B cell (primary cell): ENCODE measurements at regions not wholly inside any gene's neighbourhood (a gene's known extent, or its start where the extent isn't known, plus 50 kb on each side); places are given as distances from the start of the nearest gene placed in this dataset.

ENCODE experiments used
- CTCF ChIP-seq: fragments of 200-600 bp; IDR thresholded peaks from one replicate; pipeline ENCODE4 v1.8.0; 2022; ENCODE audit warnings: antibody characterized with exemption, mild to moderate bottlenecking
- EZH2 ChIP-seq: IDR thresholded peaks from 2 replicates; pipeline ENCODE4 v1.6.1; 2012; ENCODE audit warnings: borderline replicate concordance, low read depth, mild to moderate bottlenecking, moderate library complexity, low read length; ENCODE audit not compliant: insufficient read depth, poor library complexity, severe bottlenecking

DNA sequence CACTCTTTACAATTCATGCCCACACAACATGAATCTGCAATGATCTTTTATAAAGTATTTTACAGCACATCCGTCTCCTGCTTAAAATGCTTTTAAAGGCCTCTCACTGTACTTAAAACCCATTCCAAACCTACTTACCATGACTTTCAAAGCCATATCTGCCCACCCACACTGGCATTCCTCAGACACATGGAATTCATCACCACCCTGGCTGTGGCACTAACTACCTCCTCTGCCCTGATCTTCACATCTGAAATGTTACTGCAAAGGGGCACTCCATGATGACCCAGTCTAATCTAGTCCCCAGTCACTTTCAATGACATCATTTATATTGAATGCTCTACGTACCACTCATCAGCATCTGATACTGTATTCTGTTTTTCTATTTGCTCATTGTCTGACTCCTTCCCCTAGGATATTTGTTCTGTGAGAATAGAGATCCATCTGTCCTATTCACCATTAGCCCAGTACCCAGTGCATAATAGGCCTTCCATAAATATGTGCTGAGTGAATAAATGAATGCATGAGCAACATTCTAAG is 193.2 kb upstream of the KIF2A start:
- TF ChIP-seq CTCF (no peak), EZH2 (no peak)
